Occipital lobe (tissue), 1 donor: ENCODE measurements at regions not wholly inside any gene's neighbourhood (a gene's known extent, or its start where the extent isn't known, plus 50 kb on each side); places are given as distances from the start of the nearest gene placed in this dataset.
"Not testable (repeated sequence)": the region's sequence is repeated elsewhere in the genome, so short reads cannot be mapped to it uniquely, and the experiment has no call there.

Source experiments
- DNase-seq: peaks from one replicate; lab custom pipeline; 2025; lab: John Stamatoyannopoulos, UW

- DNase-seq = no peak
These were observed 691.9 kb downstream of the NR2F1-AS1 start for GRCh38 chr5:92889140-92889539.

- no peak for DNase-seq
These were observed 693.8 kb downstream of the NR2F1-AS1 start for GRCh38 chr5:92887254-92887653.

DNA sequence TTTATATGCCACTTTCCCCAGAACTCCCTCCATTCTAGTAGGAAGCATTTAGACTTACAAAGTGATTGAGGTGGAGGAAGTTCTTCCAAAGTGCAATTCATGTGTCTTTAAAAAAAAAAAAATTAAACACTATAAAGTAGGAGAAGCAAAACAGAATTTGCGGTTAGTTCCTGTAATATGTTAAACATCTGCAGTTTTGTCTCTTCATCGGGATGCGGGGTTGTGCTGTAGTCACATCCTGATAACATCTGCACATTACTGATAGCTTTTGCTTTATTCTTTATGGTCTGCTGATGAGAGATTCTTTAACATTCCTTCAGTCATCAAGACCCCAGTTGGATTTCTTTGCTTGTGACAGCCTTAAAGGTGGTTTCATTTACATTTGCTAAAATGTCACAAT lies 694.3 kb downstream of the NR2F1-AS1 start:
- no peak for DNase-seq

DNA sequence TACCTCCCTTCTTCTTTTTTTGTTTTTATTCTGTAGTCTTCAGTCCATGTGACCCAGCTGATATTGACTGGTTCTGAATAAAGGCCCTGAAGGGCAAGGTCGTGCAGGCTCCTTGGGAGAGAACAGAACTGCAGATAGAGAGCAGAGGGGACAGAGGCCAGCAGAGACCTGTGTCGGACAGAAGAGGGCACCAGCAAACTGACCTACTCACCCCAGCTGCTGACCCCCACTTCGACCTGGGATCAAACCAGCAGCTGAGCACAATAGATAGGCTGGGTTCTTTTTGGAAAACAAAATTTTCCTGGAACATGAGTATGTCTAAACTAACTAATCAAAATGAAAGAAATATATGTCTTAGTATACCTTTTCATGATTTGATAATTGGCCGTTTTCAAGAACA lies 695.1 kb downstream of the NR2F1-AS1 start:
- DNase-seq = no peak

DNA sequence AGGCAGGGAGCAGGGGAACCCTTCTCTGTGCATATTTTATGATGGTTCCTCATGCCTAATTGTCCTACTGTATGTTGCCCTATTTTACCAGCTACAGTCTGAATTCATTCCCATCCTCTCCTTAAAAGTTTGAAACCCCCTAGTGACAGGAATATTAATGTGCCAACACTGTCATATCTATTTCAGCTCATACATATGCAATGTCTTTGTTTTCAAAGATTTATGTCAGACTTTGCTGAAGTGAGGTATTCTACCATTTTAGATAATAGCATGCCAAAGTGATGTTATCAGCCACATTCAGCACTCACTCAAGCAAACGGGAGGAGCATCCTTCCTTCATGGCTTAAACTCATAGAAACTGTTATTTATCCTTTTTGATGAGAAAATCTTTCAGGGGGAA lies 696.5 kb downstream of the NR2F1-AS1 start:
- DNase-seq = no peak

DNA sequence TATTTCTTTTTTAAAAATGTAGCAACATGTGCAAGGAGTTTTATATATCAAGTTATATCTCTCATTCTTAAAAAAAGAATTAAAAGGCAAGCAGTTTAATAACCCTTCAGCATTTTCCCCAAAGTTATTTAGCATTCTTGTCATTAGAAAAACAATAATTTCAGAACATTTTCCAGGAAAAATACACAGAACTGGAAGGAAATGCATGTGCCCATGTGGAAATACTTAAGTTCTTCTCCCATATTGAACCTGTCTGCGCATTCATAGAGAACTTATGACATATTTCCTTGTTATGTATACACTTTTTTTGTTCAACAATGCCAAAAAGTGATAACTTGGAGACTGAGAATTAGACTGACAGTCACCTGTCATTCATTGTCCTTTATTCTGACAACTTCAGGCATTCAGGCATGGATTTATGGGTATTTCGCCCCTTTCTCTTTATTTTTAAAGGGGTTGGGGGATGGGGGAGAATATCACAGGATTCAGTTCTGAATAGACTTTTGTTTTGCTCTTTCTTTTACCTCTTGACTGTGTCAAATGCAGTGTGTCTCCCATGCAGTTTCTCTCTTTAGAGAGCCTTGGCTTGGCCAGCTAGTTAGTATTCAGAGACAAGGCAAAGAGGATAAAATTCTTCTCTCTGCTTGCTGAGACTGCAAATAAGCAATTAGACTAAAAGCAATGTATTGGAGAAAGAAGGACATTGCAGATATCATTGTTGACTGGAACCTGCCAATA lies 701.0 kb downstream of the NR2F1-AS1 start:
- no peak for DNase-seq

DNA sequence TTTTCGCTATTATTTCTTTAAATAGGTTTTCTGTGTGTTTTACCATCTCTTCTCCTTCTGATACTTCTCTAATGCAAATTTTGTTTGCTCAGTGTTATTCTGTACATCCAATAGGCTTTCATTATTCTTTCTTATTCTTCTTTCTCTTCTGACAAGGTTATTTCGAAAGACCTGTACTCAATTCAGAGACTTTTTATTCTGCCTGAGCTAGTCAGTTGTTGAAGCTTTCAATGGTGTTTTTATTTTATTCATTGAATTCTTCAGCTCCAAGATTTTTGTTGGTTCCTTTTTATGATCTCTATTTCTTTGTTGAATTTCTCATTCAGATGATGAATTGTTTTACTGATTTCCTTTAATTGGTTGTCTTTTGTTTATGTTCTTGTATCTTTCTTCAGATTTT lies 706.2 kb downstream of the NR2F1-AS1 start:
- DNase-seq = no peak

DNA sequence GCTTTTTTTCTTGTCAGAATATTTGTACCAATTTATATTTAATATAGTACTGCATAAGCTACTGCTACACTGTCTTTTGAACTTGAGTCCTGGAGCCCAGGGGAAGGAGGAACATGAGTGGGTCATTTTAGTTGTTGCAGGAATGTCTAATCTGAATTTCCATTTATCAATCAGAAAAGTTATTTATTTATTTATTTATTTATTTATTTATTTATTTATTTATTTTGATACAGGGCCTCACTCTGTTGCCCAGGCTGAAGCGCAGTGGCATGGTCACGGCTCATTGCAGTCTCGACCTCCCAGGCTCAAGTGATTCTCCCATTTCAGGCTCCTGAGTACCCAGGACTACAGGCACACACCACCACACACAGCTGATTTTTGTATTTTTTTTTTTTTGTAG lies 712.6 kb downstream of the NR2F1-AS1 start:
- DNase-seq = no peak

DNA sequence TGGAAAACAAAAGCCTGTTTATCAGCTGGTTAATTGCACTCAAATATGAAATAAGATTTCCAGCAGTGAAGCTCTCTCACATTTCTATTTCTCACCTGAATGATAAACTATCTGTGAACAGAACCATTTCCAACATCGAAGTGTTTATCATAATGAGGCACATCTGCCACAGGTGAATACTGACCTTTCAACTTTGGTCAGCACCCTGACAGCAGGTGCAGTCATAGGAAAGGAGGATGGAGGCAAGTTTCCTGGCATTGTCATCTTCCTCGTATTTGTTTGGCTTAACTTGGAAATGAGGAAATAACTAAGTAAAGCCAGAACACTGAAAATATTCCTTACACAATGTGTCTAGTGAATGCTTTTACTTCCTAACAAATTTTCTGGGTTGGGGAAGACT lies 716.4 kb downstream of the NR2F1-AS1 start:
- no peak for DNase-seq

GRCh38 chr5:92863666-92864065 lies 717.4 kb downstream of the NR2F1-AS1 start:
- no peak for DNase-seq

- DNase-seq = no peak
These were observed 719.3 kb downstream of the NR2F1-AS1 start for GRCh38 chr5:92861531-92862285.

DNA sequence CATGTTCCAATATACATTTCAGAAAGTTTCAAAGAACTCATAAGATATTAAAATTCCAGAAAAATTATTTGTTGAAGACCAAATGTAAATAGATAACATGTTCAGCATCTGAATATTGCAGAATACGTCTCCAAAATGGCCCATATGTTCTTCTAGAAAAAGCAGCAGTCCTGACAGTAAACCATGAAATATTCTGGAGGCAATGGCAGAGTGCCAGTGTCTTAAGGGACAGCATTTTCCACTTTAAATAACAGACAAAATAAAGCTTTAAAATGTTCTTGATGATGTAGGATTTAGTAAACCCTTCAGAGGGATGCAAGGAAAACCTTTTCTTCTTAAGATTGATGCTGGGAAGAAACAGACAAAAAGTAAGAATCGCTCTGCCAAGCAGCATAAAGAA lies 721.0 kb downstream of the NR2F1-AS1 start:
- DNase-seq = no peak

GRCh38 chr5:92852219-92852618 lies 728.8 kb downstream of the NR2F1-AS1 start:
- DNase-seq = no peak

GRCh38 chr5:92850886-92851285 lies 730.1 kb downstream of the NR2F1-AS1 start:
- DNase-seq = no peak

DNA sequence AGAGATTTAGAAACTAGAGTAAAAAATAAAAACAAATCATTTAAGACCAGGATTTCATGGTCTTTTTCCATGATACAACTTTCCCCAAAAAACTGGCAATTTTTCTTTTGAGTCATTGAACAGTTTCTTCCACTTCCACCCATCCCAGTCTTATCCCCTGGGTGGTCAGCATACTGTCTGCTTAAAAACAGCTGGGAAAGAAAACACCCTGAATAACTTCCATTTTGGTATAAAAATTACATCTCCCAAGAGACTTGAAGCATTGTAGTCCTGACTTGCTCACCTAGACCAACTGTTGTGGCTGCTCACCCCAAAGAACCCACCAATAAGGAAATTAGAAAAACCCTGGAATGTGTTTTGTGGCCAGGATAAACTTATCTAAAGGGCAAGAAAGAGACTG lies 731.3 kb downstream of the NR2F1-AS1 start:
- DNase-seq = no peak

GRCh38 chr5:92841604-92842155 lies 739.3 kb downstream of the NR2F1-AS1 start:
- DNase-seq = no peak

GRCh38 chr5:92838253-92838652 lies 742.8 kb downstream of the NR2F1-AS1 start:
- DNase-seq = no peak

DNA sequence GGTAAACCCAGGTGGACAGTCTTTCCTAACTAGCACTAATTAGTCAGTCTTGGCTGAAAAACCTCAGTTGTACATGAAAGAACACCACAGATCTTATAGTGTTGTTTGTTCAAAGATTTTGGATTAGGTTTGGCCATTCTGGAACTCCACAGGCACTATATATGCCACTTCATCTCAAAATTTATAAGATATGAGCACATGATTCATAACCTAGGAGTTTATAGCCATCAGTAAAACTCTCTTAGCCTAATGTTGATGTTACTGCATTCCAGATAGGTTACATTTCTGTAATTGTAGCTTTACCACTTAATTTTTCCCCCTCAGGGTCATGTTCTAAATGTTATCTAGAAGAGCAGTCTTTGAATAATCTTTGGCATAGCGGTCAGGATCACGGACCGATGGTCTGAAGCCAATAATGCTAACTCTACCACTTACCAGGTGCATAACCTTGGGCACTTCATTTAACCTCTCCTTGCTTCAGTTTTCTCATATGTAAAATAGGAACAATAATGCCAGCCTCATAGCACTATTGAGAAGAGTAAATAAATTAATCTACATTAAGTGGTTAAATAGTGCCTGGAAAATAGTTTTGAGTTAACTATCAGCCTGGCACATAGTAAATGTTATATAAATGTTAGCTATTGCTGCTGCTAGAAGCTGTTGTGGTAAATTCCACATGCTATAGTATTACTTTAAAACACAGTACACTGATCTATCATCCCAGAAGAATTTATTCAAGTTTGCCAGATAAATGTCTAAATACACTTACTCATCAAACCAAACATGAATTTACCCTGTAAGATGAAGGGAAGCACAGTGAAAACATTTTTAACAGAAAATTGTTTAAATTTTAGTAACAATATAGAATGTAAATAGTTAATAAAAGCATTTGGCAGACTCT lies 743.9 kb downstream of the NR2F1-AS1 start:
- no peak for DNase-seq

GRCh38 chr5:92835712-92836111 lies 745.3 kb downstream of the NR2F1-AS1 start:
- DNase-seq = no peak

GRCh38 chr5:92823551-92823950 lies 757.5 kb downstream of the NR2F1-AS1 start:
- DNase-seq = not testable (repeated sequence)

GRCh38 chr5:92822183-92822582 lies 758.8 kb downstream of the NR2F1-AS1 start:
- no peak for DNase-seq
